Frontal cortex (tissue), 3 donors: ENCODE measurements at regions not wholly inside any gene's neighbourhood (a gene's known extent, or its start where the extent isn't known, plus 50 kb on each side); places are given as distances from the start of the nearest gene placed in this dataset.

Source experiments
- DNase-seq, 2 donors: peaks; one replicate each; pipeline ENCODE4 v3.0.0; 2012; ENCODE audit warnings: low spot score in 2 of 2
- FAIRE-seq: peaks from 2 replicates; lab custom pipeline; 2012; peaks lifted over from hg19 to GRCh38; lab: Jason Lieb, UNC
- donor health status: control.
- donor health status: control.
- donor health status: control.

GRCh38 chr2:15760232-15760910, 168.7 kb downstream of the DDX1 start:
- DNase-seq: no peak

GRCh38 chr2:15761056-15761455, 169.4 kb downstream of the DDX1 start:
- FAIRE-seq (no peak), DNase-seq (no peak)

More at GRCh38 chr2:15760232-15760910, 168.7 kb downstream of the DDX1 start:
- no peak for FAIRE-seq

GRCh38 chr2:15761910-15762309, 170.2 kb downstream of the DDX1 start:
- FAIRE-seq: no peak
- no peak for DNase-seq

GRCh38 chr2:15762449-15762848, 170.8 kb downstream of the DDX1 start:
- DNase-seq (no peak), FAIRE-seq (no peak)

- FAIRE-seq (no peak), DNase-seq (no peak)
These were observed 171.6 kb downstream of the DDX1 start for GRCh38 chr2:15763106-15763821.

GRCh38 chr2:15763822-15764682, 172.4 kb downstream of the DDX1 start:
- no peak for DNase-seq
- FAIRE-seq: no peak

GRCh38 chr2:15764683-15765011, 173.0 kb downstream of the DDX1 start:
- no peak for DNase-seq
- FAIRE-seq: no peak

- DNase-seq (no peak), FAIRE-seq (no peak)
These were observed 173.5 kb downstream of the DDX1 start for GRCh38 chr2:15765211-15765610.

GRCh38 chr2:15765686-15766302, 174.1 kb downstream of the DDX1 start:
- FAIRE-seq (no peak), DNase-seq (no peak)

- no peak for FAIRE-seq
- no peak for DNase-seq
These were observed 174.0 kb upstream of the MYCN start for GRCh38 chr2:15766303-15766861.

- no peak for FAIRE-seq
- no peak for DNase-seq
These were observed 173.3 kb upstream of the MYCN start for GRCh38 chr2:15766911-15767597.

- no peak for FAIRE-seq
- DNase-seq: no peak
These were observed 172.7 kb upstream of the MYCN start for GRCh38 chr2:15767679-15768078.

GRCh38 chr2:15768142-15768541, 172.2 kb upstream of the MYCN start:
- FAIRE-seq: no peak
- DNase-seq: no peak

GRCh38 chr2:15768615-15769014, 171.7 kb upstream of the MYCN start:
- FAIRE-seq (no peak), DNase-seq (no peak)

- no peak for FAIRE-seq
- DNase-seq: no peak
These were observed 171.1 kb upstream of the MYCN start for GRCh38 chr2:15769235-15769634.

GRCh38 chr2:15769676-15770547, 170.4 kb upstream of the MYCN start:
- FAIRE-seq: no peak
- peak in 1 of 2 donors; percentile 34 for DNase-seq

- FAIRE-seq (no peak), DNase-seq (no peak)
These were observed 169.7 kb upstream of the MYCN start for GRCh38 chr2:15770606-15771005.

- DNase-seq: no peak
- no peak for FAIRE-seq
These were observed 169.2 kb upstream of the MYCN start for GRCh38 chr2:15771124-15771523.
